ENCODE measurements at regions not wholly inside any gene's neighbourhood (a gene's known extent, or its start where the extent isn't known, plus 50 kb on each side); places are given as distances from the start of the nearest gene placed in this dataset.
"Not testable (repeated sequence)": the region's sequence is repeated elsewhere in the genome, so short reads cannot be mapped to it uniquely, and the experiment has no call there.

DNA sequence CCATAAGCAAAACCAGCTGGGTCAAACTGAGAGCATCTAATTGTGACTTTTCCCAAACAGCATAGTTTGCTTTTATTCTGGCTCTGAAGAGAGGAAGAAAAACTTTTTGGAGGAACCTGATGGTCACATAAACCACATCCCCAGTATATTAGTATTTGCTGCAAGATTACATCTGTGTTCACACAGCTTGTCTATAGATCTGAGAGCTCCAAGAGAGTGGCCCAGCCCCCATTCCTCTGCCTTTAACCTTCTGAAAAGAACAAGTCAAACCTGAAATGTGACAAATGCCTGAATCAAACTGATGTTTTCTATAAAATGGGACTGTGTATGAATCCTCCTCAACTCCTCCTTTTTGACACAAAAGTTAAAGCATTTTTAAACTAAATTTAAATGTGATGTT, 435.2 kb downstream of the ZNF479 start:
- H3K27me3 ChIP-seq; DNase-seq; intact Hi-C loops (cut with DNase I); H3K27ac ChIP-seq; H3K4me3 ChIP-seq; H3K4me1 ChIP-seq (ENCODE audit: insufficient read depth); H3K9me3 ChIP-seq; H3K36me3 ChIP-seq: not testable (repeated sequence)

DNA sequence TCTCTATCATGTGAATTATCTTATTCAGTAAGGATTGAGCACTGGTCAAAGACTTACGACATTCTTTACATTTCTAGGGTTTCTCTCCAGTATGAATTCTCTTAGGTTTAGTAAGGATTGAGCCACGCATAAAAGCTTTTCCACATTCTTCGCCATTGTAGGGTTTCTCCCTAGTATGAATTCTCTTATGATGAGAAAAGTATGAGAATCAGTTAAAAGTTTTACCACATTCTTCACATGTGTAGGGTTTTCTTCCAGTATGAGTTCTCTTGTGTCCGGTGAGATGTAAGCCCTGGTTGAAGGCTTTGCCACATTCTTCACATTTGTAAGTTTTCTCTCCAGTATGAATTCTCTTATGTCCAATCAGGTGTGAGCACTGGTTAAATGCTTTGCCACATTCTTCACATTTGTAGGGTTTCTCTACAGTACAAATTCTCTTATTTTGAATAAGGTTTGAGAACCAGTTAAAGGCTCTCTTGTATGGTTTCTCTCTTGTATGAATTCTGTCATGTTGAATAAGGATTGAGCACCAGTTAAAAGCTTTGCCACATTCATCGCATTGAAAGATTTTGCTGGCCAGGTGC, 445.9 kb downstream of the ZNF479 start:
- TF ChIP-seq POLR2A (IDR thresholded peaks at IDR 0.05) (no peak), EP300 (IDR thresholded peaks at IDR 0.05) (no peak)
- TF ChIP-seq, protein P1, sequence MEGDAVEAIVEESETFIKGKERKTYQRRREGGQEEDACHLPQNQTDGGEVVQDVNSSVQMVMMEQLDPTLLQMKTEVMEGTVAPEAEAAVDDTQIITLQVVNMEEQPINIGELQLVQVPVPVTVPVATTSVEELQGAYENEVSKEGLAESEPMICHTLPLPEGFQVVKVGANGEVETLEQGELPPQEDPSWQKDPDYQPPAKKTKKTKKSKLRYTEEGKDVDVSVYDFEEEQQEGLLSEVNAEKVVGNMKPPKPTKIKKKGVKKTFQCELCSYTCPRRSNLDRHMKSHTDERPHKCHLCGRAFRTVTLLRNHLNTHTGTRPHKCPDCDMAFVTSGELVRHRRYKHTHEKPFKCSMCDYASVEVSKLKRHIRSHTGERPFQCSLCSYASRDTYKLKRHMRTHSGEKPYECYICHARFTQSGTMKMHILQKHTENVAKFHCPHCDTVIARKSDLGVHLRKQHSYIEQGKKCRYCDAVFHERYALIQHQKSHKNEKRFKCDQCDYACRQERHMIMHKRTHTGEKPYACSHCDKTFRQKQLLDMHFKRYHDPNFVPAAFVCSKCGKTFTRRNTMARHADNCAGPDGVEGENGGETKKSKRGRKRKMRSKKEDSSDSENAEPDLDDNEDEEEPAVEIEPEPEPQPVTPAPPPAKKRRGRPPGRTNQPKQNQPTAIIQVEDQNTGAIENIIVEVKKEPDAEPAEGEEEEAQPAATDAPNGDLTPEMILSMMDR (IDR thresholded peaks at IDR 0.05), result no peak
- Histone ChIP-seq H3K27me3 (no peaks in the 10 kb centered on the region), H3K9me3 (no peaks in the 10 kb centered on the region), H3K27ac (no peak overlapping the region), H3K36me3 (no peaks in the 10 kb centered on the region), H3K4me3 (no peak overlapping the region), H3K4me1 (ENCODE audit: insufficient read depth) (no peaks in the 10 kb centered on the region)
- DNase-seq, result no peak
- intact Hi-C loops (cut with DNase I), result no loop called here
- WGBS, 3 donors, result 73 to 81% (median 76%) methylated on average over 5 of the region's 5 CpGs

DNA sequence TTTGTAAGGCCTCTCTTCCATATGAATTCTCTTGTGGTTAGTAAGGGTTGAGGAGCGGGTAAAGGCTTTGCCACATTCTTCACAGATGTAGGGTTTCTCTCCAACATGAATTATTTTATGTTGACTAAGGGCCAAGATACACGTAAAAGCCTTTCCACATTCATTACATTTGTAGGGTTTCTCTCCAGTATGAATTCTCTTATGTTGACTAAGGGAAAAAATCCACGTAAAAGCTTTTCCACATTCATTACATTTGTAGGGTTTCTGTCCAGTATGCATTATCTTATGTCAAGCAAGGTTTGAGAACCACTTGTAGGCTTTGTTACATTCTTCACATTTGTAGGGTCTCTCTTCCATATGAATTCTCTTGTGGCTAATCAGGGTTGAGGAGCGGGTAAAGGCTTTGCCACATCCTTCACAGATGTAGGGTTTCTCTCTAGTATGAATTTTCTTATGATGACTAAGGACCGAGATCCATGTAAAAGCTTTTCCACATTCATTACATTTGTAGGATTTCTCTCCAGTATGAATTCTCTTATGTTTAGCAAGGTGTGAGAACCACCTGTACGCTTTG, 493.0 kb downstream of the ZNF479 start:
- H3K4me1 ChIP-seq (ENCODE audit: insufficient read depth), result no peaks in the 10 kb centered on the region
- no peak overlapping the region for H3K27ac ChIP-seq
- DNase-seq, result no peak
- TF ChIP-seq EP300 (IDR thresholded peaks at IDR 0.05) (no peak), POLR2A (IDR thresholded peaks at IDR 0.05) (no peak)
- TF ChIP-seq, protein P1 (IDR thresholded peaks at IDR 0.05), result no peak
- no peaks in the 10 kb centered on the region for H3K36me3 ChIP-seq
- 59 to 74% (median 67%) methylated on average over 6 of the region's 6 CpGs for whole genome bisulfite sequencing, 3 donors
- no peaks in the 10 kb centered on the region for H3K27me3 ChIP-seq
- H3K9me3 ChIP-seq, result no peaks in the 10 kb centered on the region
- H3K4me3 ChIP-seq, result no peak overlapping the region
- intact Hi-C loops (cut with DNase I), result no loop called here

DNA sequence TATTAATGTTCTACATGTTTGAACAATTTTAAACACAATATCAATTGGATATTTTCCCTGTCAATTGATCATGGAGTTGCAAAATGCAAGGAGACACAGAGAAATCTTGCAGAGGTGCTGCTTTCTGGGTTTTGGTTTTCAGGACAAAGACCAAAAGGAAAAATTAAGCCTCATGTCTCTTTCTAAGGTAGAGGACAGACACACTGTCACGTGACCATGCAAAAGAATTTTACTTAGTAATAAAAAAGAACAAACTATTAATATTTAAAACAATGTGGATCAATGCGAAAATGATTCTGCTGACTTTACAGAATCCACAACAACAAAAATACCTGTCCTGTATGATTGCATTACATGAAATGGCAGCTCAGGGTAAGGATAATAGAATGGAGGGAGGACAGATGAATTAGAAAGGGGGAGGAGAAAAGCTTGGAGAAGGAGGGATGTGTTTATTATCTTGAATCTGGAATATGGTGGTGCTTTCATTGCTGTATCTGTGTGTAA, 493.7 kb upstream of the NUPR2 start:
- no peaks in the 10 kb centered on the region for H3K4me1 ChIP-seq (ENCODE audit: insufficient read depth)
- intact Hi-C loops (cut with DNase I), result no loop called here
- H3K27me3 ChIP-seq, result no peaks in the 10 kb centered on the region
- 35 to 59% (median 53%) methylated on average over 2 of the region's 2 CpGs for WGBS, 3 donors
- H3K4me3 ChIP-seq, result no peak overlapping the region
- no peaks in the 10 kb centered on the region for H3K9me3 ChIP-seq
- no peak for DNase-seq
- H3K27ac ChIP-seq, result no peak overlapping the region
- TF ChIP-seq POLR2A (IDR thresholded peaks at IDR 0.05) (no peak), EP300 (IDR thresholded peaks at IDR 0.05) (no peak)
- TF ChIP-seq, protein P1 (IDR thresholded peaks at IDR 0.05), result no peak
- H3K36me3 ChIP-seq, result no peaks in the 10 kb centered on the region

DNA sequence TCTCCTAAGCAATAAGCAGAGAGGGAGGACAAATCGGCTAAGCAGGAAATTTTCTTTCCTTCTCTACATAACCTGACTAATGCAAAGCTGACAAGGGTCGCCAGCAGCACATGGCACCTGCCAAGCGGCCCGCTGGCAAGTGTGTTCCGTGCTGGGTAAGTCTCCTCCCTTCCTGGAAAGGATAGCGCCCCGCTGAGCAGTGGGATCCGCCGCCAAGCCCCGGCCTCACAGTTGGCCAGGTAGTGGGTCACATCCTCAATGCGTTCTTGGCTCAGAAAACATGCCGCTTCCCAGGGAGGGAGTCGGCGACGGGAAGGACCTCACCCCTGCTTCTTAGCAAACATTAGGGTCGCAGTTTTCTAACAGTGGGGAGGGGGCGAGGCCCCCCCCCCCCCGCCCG, 488.9 kb upstream of the NUPR2 start:
- WGBS, 3 donors, result 51 to 64% (median 56%) methylated on average over 19 of the region's 19 CpGs
- H3K4me1 ChIP-seq (ENCODE audit: insufficient read depth), result no peaks in the 10 kb centered on the region
- H3K27ac ChIP-seq, result no peak overlapping the region
- TF ChIP-seq POLR2A (IDR thresholded peaks at IDR 0.05) (no peak), EP300 (IDR thresholded peaks at IDR 0.05) (no peak)
- TF ChIP-seq, protein P1 (IDR thresholded peaks at IDR 0.05), result no peak
- no peaks in the 10 kb centered on the region for H3K9me3 ChIP-seq
- DNase-seq, result no peak
- intact Hi-C loops (cut with DNase I), result no loop called here
- H3K4me3 ChIP-seq, result no peak overlapping the region
- H3K27me3 ChIP-seq, result no peaks in the 10 kb centered on the region
- H3K36me3 ChIP-seq, result no peaks in the 10 kb centered on the region
